ENCODE measurements at regions not wholly inside any gene's neighbourhood (a gene's known extent, or its start where the extent isn't known, plus 50 kb on each side); places are given as distances from the start of the nearest gene placed in this dataset.

GRCh38 chr13:26965952-26966700 lies 205.5 kb downstream of the USP12 start:
- peak; percentile 96 for DNase-seq

- DNase-seq: peak; percentile 83
These were observed 204.0 kb upstream of the GPR12 start for GRCh38 chr13:26964278-26965250.

GRCh38 chr13:26962671-26963070 lies 202.1 kb upstream of the GPR12 start:
- no peak for DNase-seq

- peak; percentile 42 for DNase-seq
These were observed 201.5 kb upstream of the GPR12 start for GRCh38 chr13:26961890-26962615.

DNA sequence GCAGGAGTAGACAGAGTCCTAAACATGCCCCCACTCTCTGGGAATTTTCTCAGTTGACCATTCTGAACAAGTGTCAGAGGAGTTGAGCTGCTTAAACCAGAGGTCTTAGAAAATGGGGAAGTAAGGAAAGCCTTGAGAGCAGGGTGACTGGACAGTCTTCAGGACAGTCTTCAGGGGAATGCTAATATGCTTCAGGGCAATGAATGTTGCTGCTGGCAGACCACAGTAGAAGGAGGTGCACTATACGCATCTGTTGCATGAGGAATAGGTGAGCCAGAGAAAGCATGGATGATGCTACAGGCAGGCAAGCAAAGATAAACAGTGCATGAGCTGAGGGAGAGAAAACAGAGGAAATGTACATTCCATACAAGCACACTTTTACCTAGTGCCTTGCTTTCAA lies 196.6 kb upstream of the GPR12 start:
- DNase-seq: no peak

GRCh38 chr13:26956522-26957142 lies 196.0 kb upstream of the GPR12 start:
- DNase-seq: no peak

- no peak for DNase-seq
These were observed 194.4 kb upstream of the GPR12 start for GRCh38 chr13:26954976-26955375.

- no peak for DNase-seq
These were observed 192.7 kb upstream of the GPR12 start for GRCh38 chr13:26953291-26953690.

- no peak for DNase-seq
These were observed 192.1 kb upstream of the GPR12 start for GRCh38 chr13:26952551-26953143.

DNA sequence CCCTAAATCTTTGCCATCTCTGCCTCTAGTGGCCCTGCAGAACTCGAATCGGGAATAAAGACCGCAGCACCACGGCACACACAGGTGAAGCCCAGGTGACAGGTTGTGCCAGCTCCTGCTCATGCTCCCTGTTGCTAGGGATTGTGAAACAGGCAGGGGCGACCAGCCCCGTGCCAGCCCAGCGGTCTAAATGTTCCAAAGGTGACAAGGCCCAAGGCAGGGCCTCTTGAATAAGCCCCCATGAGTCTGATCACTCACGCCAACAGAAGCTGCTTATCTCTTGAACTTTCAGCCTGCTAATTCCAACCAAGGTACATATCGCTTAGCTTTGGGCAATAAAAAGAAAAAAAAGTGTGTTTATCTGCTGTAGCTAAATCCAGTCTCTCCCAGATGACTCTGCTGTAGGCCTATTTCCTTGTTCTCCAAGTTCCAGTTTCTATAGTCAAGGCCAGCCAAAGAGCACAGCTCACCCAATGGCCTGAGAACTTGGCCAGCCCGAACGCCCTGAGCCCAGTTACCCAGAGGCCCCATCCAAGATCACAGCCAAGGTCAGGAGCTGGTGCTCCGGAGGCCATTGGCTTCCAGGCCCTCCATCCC lies 191.1 kb upstream of the GPR12 start:
- no peak for DNase-seq

GRCh38 chr13:26950968-26951367 lies 190.4 kb upstream of the GPR12 start:
- DNase-seq: no peak

- no peak for DNase-seq
These were observed 190.0 kb upstream of the GPR12 start for GRCh38 chr13:26950546-26950945.

GRCh38 chr13:26949701-26950502 lies 189.3 kb upstream of the GPR12 start:
- no peak for DNase-seq

GRCh38 chr13:26948353-26948752 lies 187.8 kb upstream of the GPR12 start:
- no peak for DNase-seq

DNA sequence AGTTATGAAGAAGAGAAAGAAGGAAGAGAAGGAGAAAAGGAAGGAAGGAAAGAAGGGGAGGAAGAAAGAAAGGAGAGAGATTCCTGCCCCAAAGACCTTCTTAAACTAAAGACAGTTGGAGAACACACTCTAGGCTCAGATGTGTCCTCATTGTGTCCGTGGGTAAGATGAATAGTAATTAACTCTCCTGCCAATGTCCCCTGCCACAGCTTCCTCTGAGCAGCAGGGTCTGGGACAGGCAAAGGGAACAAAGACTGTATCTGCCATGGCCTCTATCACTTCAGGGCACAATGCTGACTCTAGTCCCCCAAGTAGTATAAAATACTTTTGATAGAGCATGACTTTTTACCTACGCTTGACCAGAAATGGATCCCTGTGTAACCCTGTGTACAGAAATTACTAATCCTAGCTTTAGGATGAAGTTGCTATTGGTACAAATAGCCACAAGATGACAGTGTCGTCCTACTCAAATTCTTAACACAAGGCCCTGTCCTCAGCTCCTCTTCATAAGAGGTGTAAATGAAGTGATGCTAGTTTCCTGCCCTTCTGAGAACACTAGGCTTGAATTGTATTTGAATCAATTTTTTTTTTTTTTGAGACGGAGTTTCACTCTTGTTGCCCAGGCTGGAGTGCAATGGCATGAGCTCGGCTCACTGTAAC lies 186.2 kb upstream of the GPR12 start:
- DNase-seq: peak; percentile 80

DNA sequence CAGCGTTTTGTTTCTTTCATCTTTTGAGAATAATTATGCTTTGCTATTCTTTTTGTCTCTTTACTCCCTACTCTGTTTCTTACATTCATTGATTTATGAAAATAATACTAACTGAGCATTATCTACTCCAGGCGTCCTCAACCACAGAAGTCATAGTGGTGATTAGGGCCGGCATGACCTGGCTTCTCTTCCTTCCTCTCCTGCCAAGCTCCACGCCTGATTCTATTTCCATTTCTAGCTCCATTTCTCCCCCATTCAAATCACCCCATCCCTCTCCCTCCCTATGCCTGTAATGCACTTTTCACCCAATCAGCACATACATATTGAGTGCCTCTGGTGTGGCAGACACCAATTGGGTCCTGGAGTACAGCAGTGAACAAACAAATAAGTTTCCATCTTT lies 183.2 kb upstream of the GPR12 start:
- DNase-seq: no peak

DNA sequence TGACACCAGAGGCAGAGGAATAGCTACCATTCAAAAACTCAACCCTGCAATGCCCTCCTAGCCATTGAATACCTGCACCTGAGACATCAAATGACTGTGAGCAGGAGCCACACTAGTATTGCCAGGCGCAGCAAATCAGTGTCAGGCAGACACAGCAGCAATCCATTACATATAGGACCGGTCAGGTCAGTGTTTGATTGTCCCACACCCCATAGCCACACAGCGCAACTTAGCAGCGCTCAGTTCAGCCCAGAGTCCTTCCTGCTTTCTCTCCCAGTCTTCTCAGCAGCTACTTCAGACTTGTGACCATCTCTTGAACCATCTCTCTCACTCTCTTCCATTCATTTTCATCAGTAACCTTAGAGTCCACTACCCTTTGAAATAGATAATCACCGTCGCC lies 181.6 kb upstream of the GPR12 start:
- no peak for DNase-seq

- no peak for DNase-seq
These were observed 181.0 kb upstream of the GPR12 start for GRCh38 chr13:26941345-26942174.

GRCh38 chr13:26934096-26934495 lies 173.5 kb upstream of the GPR12 start:
- no peak for DNase-seq

- no peak for DNase-seq
These were observed 171.9 kb upstream of the GPR12 start for GRCh38 chr13:26932465-26932864.

Measured in NCI-H1092 treated with DMSO at 0.1 percent for 48 hours (cell line).